ENCODE measurements at regions not wholly inside any gene's neighbourhood (a gene's known extent, or its start where the extent isn't known, plus 50 kb on each side); places are given as distances from the start of the nearest gene placed in this dataset.

DNA sequence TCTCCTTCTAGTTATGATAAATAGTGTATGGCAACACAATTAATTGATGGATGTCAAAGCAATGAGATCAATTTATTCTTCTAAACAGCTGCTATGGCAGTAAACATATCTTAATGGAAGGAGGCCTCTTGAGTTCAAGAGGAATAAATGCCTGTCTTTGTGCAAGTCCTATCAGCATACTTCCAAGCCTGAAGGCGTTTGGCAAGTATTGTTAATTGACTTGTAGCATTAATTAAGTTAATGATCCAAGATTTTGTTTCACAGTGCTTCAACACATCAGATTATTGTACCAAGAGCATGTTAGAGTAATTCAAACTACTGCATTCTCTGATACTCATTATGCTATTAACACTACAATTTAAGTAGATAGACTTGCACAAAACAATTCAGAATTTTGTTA is 144.8 kb downstream of the FAT4 start:
- Histone ChIP-seq H3K27me3 (ENCODE audit: control insufficient read depth in 1 of 2, insufficient read depth in 2 of 2, low read length in 2 of 2) (no peaks in the 10 kb centered on the region), H3K9ac (ENCODE audit: insufficient read depth, low read depth, low read length) (no peak overlapping the region), H3K4me2 (ENCODE audit: low read depth, low read length) (no peak overlapping the region), H3K4me3 (replicated peaks in 1 of 3; ENCODE audit: insufficient read depth in 1 of 3, low read depth in 2 of 3, low read length in 3 of 3) (no peak overlapping the region), H3K4me1 (ENCODE audit: insufficient read depth, low read length) (no peaks in the 10 kb centered on the region), H3K79me2 (ENCODE audit: insufficient read depth, low read length) (no peaks in the 10 kb centered on the region), H2AFZ (ENCODE audit: low read length) (no peak overlapping the region), H3K27ac (ENCODE audit: extremely low read length, insufficient read depth, low read length) (no peak overlapping the region), H3K36me3 (replicated peaks in 1 of 2; ENCODE audit: control insufficient read depth in 1 of 2, insufficient read depth in 2 of 2, low read length in 2 of 2) (no peaks in the 10 kb centered on the region), H3K9me3 (ENCODE audit: low read length) (no peaks in the 10 kb centered on the region), H4K20me1 (ENCODE audit: insufficient read depth, low read length) (no peaks in the 10 kb centered on the region)
- DNase-seq (ENCODE audit: low spot score) (no peak), FAIRE-seq (no peak), ATAC-seq (no peak)
- BruUV-seq (replicated peaks) = no TSS peak
- POLR2A ChIA-PET = no interaction called here
- 8% methylated on average over 1 of the region's 1 CpG for WGBS (ENCODE audit: low lambda C conversion rate)
- CTCF ChIA-PET (ENCODE audit: low intra/inter-chr PET ratio, low total read pairs) = no interaction called here
- in situ Hi-C loops (cut with HindIII; ENCODE audit: extremely low pct_ligation_motif_present, low pct_unique_long_range_greater_than_20kb) (no loop called here), intact Hi-C loops (cut with micrococcal nuclease; ENCODE audit: unreplicated experiment) (no loop called here)
- TF ChIP-seq ZNF335 (CRISPR knock-in tag; IDR thresholded peaks at IDR 0.05) (no peak), SAP130 (CRISPR knock-in tag; IDR thresholded peaks at IDR 0.05; ENCODE audit: low read depth) (no peak), FOXJ3 (CRISPR knock-in tag; IDR thresholded peaks at IDR 0.05; ENCODE audit: borderline replicate concordance) (no peak), MAFF (IDR thresholded peaks at IDR 0.05; ENCODE audit: low read depth, low read length) (no peak), ZNF737 (CRISPR knock-in tag; IDR thresholded peaks at IDR 0.05; ENCODE audit: borderline replicate concordance) (no peak), SOX6 (IDR thresholded peaks at IDR 0.05) (no peak), SOX6 (CRISPR knock-in tag; IDR thresholded peaks at IDR 0.05) (no peak), SAFB2 (CRISPR knock-in tag; IDR thresholded peaks at IDR 0.05; ENCODE audit: borderline replicate concordance, low read depth) (no peak), MLLT10 (CRISPR knock-in tag; IDR thresholded peaks at IDR 0.05) (no peak), DPF2 (CRISPR knock-in tag; IDR thresholded peaks at IDR 0.05; ENCODE audit: borderline replicate concordance, low read depth) (no peak), ZNF841 (CRISPR knock-in tag; IDR thresholded peaks at IDR 0.05; ENCODE audit: borderline replicate concordance) (no peak), PHF8 (CRISPR knock-in tag; IDR thresholded peaks at IDR 0.05) (no peak), RAD51 (IDR thresholded peaks at IDR 0.05; ENCODE audit: borderline replicate concordance) (no peak)
- TF ChIP-seq, protein P1, sequence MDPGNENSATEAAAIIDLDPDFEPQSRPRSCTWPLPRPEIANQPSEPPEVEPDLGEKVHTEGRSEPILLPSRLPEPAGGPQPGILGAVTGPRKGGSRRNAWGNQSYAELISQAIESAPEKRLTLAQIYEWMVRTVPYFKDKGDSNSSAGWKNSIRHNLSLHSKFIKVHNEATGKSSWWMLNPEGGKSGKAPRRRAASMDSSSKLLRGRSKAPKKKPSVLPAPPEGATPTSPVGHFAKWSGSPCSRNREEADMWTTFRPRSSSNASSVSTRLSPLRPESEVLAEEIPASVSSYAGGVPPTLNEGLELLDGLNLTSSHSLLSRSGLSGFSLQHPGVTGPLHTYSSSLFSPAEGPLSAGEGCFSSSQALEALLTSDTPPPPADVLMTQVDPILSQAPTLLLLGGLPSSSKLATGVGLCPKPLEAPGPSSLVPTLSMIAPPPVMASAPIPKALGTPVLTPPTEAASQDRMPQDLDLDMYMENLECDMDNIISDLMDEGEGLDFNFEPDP (CRISPR knock-in tag; conservative IDR thresholded peaks at IDR 0.05) = no peak
- TF ChIP-seq, protein P2, sequence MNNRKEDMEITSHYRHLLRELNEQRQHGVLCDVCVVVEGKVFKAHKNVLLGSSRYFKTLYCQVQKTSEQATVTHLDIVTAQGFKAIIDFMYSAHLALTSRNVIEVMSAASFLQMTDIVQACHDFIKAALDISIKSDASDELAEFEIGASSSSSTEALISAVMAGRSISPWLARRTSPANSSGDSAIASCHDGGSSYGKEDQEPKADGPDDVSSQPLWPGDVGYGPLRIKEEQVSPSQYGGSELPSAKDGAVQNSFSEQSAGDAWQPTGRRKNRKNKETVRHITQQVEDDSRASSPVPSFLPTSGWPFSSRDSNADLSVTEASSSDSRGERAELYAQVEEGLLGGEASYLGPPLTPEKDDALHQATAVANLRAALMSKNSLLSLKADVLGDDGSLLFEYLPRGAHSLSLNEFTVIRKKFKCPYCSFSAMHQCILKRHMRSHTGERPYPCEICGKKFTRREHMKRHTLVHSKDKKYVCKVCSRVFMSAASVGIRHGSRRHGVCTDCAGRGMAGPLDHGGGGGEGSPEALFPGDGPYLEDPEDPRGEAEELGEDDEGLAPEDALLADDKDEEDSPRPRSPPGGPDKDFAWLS (CRISPR knock-in tag; IDR thresholded peaks at IDR 0.05; ENCODE audit: borderline replicate concordance) = no peak
